Spleen (tissue), 7 donors: ENCODE measurements at regions not wholly inside any gene's neighbourhood (a gene's known extent, or its start where the extent isn't known, plus 50 kb on each side); places are given as distances from the start of the nearest gene placed in this dataset.

Source experiments
- POLR2A ChIP-seq, 3 donors: fragments of 450-650 bp; IDR thresholded peaks; one replicate each; pipeline ENCODE4 v1.5.1; 2017; ENCODE audit warnings: antibody characterized with exemption in 3 of 3, mild to moderate bottlenecking in 1 of 3
- POLR2AphosphoS5 ChIP-seq, 3 donors: sonication (generic); formaldehyde crosslinking; IDR thresholded peaks; one replicate each; pipeline ENCODE4 v1.5.1; 2017; ENCODE audit warnings: antibody characterized with exemption in 3 of 3
- TF ChIP-seq, protein P1 (sequence below), 11 experiments: fragments of 200-600 bp in 7 of 11; fragments of 450-650 bp in 4 of 11; sonication (generic) in 4 of 11; IDR thresholded peaks in 8 of 11; conservative IDR thresholded peaks in 3 of 11; 1 replicate in 7 of 11; 2 replicates in 4 of 11; pipeline versions ENCODE4 v1.4.0 to v1.8.0; 2016 to 2021; ENCODE audit warnings: antibody characterized with exemption in 11 of 11, inconsistent platforms in 4 of 11, mild to moderate bottlenecking in 1 of 11
- donor health status: DM: no; HTN: no; CAD: no; lungs with moderate emphysema.
- donor health status: DM: no; HTN: no; CAD: no.
- donor health status: DM: no; HTN: no; CAD: no.

DNA sequence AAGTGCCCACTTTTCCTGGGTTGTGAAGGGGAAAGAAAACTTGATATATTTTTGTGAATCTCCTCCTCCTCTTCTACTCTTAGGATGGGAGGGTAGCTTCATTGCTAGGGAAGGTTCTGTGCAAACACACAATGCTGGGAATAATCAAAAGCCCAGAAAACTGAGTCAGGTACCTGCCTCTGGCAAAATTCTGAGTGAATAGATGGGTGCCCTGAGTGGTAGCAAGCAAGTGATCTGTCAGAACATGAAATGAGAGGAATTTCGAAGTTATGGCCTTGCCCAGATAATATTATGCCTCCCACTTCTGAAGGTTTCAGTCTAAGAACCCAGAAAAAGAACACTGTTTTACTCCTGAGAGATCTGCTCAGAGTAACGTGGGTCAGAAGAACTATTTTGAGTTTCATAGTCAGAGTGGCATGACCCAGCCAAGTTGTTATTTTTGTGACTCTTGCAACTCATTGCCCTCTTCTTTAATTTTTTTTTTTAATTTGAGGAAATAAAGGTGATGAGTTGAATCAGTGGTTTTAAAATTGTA lies 158.3 kb downstream of the BMP2 start:
- TF ChIP-seq, protein P1, sequence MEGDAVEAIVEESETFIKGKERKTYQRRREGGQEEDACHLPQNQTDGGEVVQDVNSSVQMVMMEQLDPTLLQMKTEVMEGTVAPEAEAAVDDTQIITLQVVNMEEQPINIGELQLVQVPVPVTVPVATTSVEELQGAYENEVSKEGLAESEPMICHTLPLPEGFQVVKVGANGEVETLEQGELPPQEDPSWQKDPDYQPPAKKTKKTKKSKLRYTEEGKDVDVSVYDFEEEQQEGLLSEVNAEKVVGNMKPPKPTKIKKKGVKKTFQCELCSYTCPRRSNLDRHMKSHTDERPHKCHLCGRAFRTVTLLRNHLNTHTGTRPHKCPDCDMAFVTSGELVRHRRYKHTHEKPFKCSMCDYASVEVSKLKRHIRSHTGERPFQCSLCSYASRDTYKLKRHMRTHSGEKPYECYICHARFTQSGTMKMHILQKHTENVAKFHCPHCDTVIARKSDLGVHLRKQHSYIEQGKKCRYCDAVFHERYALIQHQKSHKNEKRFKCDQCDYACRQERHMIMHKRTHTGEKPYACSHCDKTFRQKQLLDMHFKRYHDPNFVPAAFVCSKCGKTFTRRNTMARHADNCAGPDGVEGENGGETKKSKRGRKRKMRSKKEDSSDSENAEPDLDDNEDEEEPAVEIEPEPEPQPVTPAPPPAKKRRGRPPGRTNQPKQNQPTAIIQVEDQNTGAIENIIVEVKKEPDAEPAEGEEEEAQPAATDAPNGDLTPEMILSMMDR (IDR thresholded peaks at IDR 0.05 in 8 of 11, conservative IDR thresholded peaks at IDR 0.05 in 3 of 11), result no peak
- no peak for TF ChIP-seq POLR2A (IDR thresholded peaks at IDR 0.05)
- no peak for TF ChIP-seq POLR2AphosphoS5 (IDR thresholded peaks at IDR 0.05)
